ENCODE measurements at regions not wholly inside any gene's neighbourhood (a gene's known extent, or its start where the extent isn't known, plus 50 kb on each side); places are given as distances from the start of the nearest gene placed in this dataset.

- BruUV-seq (replicated peaks), result no TSS peak
- no peaks in the 10 kb centered on the region for H3K9me2 ChIP-seq (ENCODE audit: insufficient read depth)
- no peak overlapping the region for H3K27ac ChIP-seq (ENCODE audit: low read depth, low read length)
- no peaks in the 10 kb centered on the region for H3K36me3 ChIP-seq (ENCODE audit: control insufficient read depth in 1 of 2, insufficient read depth in 2 of 2, low read length in 2 of 2)
- ATAC-seq (no peak), DNase-seq (ENCODE audit: low read depth, low spot score) (no peak)
- intact Hi-C loops (cut with micrococcal nuclease), result no loop called here
- H3K4me1 ChIP-seq (ENCODE audit: control insufficient read depth in 1 of 2, insufficient read depth in 2 of 2, low read length in 2 of 2), result no peaks in the 10 kb centered on the region; a peak in 3 of 4 replicates
- RAD21 ChIA-PET (ENCODE audit: low non-redundant PET in 1 of 2, low total read pairs in 2 of 2, uncharacterized antibody in 2 of 2, unreplicated experiment in 2 of 2), result interaction anchor here (0.7 kb wide), 2 partner anchors 328 to 796 kb away, joined by 5 to 9 read pairs; no protein-coding TSS in a partner anchor
- TF ChIP-seq EGR1 (IDR thresholded peaks at IDR 0.05; ENCODE audit: low read depth), result no peak
- TF ChIP-seq CBX3 (IDR thresholded peaks at IDR 0.05; ENCODE audit: low read depth), result no peak
- TF ChIP-seq SRF (IDR thresholded peaks at IDR 0.05; ENCODE audit: low read depth), result no peak
- no peak for TF ChIP-seq ZBTB33 (IDR thresholded peaks at IDR 0.05; ENCODE audit: extremely low read depth, insufficient replicate concordance, low read length)
- no peak for TF ChIP-seq ZNF274 (IDR thresholded peaks at IDR 0.05; ENCODE audit: low read depth, low read length)
- CTCF ChIA-PET, result interaction anchor here (1.1 kb wide), 1 partner anchor 292 kb away, joined by 4 read pairs; no protein-coding TSS in a partner anchor
- no peak overlapping the region for H3K4me3 ChIP-seq (replicated peaks in 1 of 2; ENCODE audit: low read depth in 1 of 2, low read length in 2 of 2)
- no peaks in the 10 kb centered on the region for H3K27me3 ChIP-seq (ENCODE audit: insufficient read depth, low read length)
- POLR2A ChIA-PET, result interaction anchor here (0.6 to 3.5 kb wide), 16 partner anchors 52 to 640 kb away, joined by 3 to 76 read pairs (median 11); partner anchors contain the start of genes DHX8, NBR1, PLEKHH3 and RND2
- H2AFZ ChIP-seq (ENCODE audit: low read depth, low read length, poor library complexity, severe bottlenecking), result no peak overlapping the region
- no peaks in the 10 kb centered on the region; a peak in 1 of 4 replicates for H3K9me3 ChIP-seq (ENCODE audit: control insufficient read depth in 1 of 2, insufficient read depth in 1 of 2, low read depth in 1 of 2, low read length in 2 of 2)
- no peak overlapping the region for H3K9ac ChIP-seq (ENCODE audit: low read length)
- no peaks in the 10 kb centered on the region for H4K20me1 ChIP-seq (ENCODE audit: insufficient read depth)
- no peak overlapping the region for H3K4me2 ChIP-seq (ENCODE audit: low read length)
- no peaks in the 10 kb centered on the region for H3K79me2 ChIP-seq (ENCODE audit: insufficient read depth, low read length)
These were observed 82.2 kb upstream of the ARL4D start for GRCh38 chr17:43316522-43317142.
